A549 (cell line): ENCODE measurements at regions not wholly inside any gene's neighbourhood (a gene's known extent, or its start where the extent isn't known, plus 50 kb on each side); places are given as distances from the start of the nearest gene placed in this dataset.

Source experiments
- CBX2 ChIP-seq: fragments of 200-600 bp; sonication (generic); IDR thresholded peaks from 2 replicates; pipeline ENCODE4 v1.6.1; 2016; ENCODE audit warnings: low read depth, mild to moderate bottlenecking, borderline replicate concordance
- CEBPB ChIP-seq, 2 experiments: fragments of >200 bp in 1 of 2; sonication (Bioruptor Twin) in 1 of 2; formaldehyde crosslinking in 1 of 2; IDR thresholded peaks; 2 replicates each; pipeline ENCODE4 v1.6.1; 2012 to 2016
- CHD4 ChIP-seq: fragments of 200-600 bp; sonication (generic); IDR thresholded peaks from 2 replicates; pipeline ENCODE4 v1.6.1; 2016; ENCODE audit warnings: antibody characterized with exemption, mild to moderate bottlenecking, borderline replicate concordance
- CTCF ChIP-seq: fragments of >200 bp; sonication (Bioruptor Twin); formaldehyde crosslinking; IDR thresholded peaks from 3 replicates; pipeline ENCODE4 v1.5.1; 2016
- JUNB ChIP-seq: fragments of >200 bp; sonication (Bioruptor Twin); formaldehyde crosslinking; IDR thresholded peaks from 2 replicates; pipeline ENCODE4 v1.6.1; 2016
- MAX ChIP-seq: IDR thresholded peaks from 2 replicates; pipeline ENCODE4 v1.6.1; 2012
- NR3C1 ChIP-seq: fragments of >200 bp; sonication (Bioruptor Twin); formaldehyde crosslinking; IDR thresholded peaks from 3 replicates; pipeline ENCODE4 v1.6.1; 2017
- POLR2A ChIP-seq: IDR thresholded peaks from 2 replicates; pipeline ENCODE4 v1.6.1; 2012; ENCODE audit warnings: mild to moderate bottlenecking, low read length
- RARB ChIP-seq: fragments of 250-450 bp; sonication (Bioruptor Pico); IDR thresholded peaks from 2 replicates; pipeline ENCODE4 v1.8.0; 2021; ENCODE audit warnings: mild to moderate bottlenecking, moderate library complexity
- SMC3 ChIP-seq: fragments of >200 bp; sonication (Bioruptor Twin); formaldehyde crosslinking; IDR thresholded peaks from 3 replicates; pipeline ENCODE4 v1.6.1; 2018; ENCODE audit warnings: inconsistent platforms
- TP53 ChIP-seq: fragments of 250-450 bp; sonication (Bioruptor Pico); IDR thresholded peaks from 2 replicates; pipeline ENCODE4 v1.5.0; 2021; ENCODE audit warnings: mild to moderate bottlenecking, moderate library complexity
- ZFP36 ChIP-seq: fragments of 450-650 bp; IDR thresholded peaks from 2 replicates; pipeline ENCODE4 v1.6.1; 2014; ENCODE audit warnings: borderline replicate concordance; ENCODE audit not compliant: partially characterized antibody

- no peak for TF ChIP-seq CTCF
- no peak for TF ChIP-seq TP53 (CRISPR knock-in tag)
- TF ChIP-seq NR3C1: no peak
- TF ChIP-seq ZFP36: no peak
- no peak for TF ChIP-seq POLR2A
- TF ChIP-seq JUNB: no peak
- TF ChIP-seq CEBPB (IDR thresholded peaks at IDR 0.05): no peak
- no peak for TF ChIP-seq SMC3
- TF ChIP-seq CHD4: no peak
- no peak for TF ChIP-seq RARB (CRISPR knock-in tag)
- no peak for TF ChIP-seq MAX
- TF ChIP-seq CBX2: no peak
Measured at GRCh38 chr14:62253911-62254310, 491.7 kb downstream of the SNAPC1 start.
